22Rv1 (cell line): ENCODE measurements at regions not wholly inside any gene's neighbourhood (a gene's known extent, or its start where the extent isn't known, plus 50 kb on each side); places are given as distances from the start of the nearest gene placed in this dataset.

ENCODE experiments used
- H3K27ac ChIP-seq: fragments of 450-650 bp; 2 replicates; pipeline ENCODE4 v1.5.1; 2017
- ZFX ChIP-seq: fragments of 450-650 bp; IDR thresholded peaks from 2 replicates; pipeline ENCODE4 v1.6.1; 2017; ENCODE audit warnings: antibody characterized with exemption, borderline replicate concordance
- TF ChIP-seq, protein P1 (sequence below): fragments of 450-650 bp; IDR thresholded peaks from 2 replicates; pipeline ENCODE4 v1.5.1; 2017; ENCODE audit warnings: mild to moderate bottlenecking

DNA sequence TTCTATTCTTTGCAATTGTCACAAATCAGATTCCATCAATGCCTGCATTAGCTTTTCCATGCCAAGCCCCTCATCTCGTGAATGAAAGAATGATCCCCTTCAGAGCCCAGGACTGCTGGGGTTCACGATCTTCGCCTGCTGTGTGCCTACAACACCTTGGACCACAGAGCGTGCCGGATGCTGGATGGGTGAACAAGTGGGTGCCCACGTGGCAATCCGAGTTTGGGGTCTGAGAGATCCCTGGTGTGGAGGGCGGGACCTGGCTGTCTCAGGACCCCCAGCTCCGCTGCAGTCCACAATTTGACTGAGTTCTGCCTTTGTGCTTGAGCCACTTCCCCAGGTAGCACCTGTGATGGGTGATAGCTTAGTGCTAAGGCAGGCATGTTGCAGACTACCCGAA is 317.0 kb downstream of the GALR1 start:
- no peak for TF ChIP-seq ZFX
- TF ChIP-seq, protein P1, sequence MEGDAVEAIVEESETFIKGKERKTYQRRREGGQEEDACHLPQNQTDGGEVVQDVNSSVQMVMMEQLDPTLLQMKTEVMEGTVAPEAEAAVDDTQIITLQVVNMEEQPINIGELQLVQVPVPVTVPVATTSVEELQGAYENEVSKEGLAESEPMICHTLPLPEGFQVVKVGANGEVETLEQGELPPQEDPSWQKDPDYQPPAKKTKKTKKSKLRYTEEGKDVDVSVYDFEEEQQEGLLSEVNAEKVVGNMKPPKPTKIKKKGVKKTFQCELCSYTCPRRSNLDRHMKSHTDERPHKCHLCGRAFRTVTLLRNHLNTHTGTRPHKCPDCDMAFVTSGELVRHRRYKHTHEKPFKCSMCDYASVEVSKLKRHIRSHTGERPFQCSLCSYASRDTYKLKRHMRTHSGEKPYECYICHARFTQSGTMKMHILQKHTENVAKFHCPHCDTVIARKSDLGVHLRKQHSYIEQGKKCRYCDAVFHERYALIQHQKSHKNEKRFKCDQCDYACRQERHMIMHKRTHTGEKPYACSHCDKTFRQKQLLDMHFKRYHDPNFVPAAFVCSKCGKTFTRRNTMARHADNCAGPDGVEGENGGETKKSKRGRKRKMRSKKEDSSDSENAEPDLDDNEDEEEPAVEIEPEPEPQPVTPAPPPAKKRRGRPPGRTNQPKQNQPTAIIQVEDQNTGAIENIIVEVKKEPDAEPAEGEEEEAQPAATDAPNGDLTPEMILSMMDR = no peak
- no peak overlapping the region for H3K27ac ChIP-seq

DNA sequence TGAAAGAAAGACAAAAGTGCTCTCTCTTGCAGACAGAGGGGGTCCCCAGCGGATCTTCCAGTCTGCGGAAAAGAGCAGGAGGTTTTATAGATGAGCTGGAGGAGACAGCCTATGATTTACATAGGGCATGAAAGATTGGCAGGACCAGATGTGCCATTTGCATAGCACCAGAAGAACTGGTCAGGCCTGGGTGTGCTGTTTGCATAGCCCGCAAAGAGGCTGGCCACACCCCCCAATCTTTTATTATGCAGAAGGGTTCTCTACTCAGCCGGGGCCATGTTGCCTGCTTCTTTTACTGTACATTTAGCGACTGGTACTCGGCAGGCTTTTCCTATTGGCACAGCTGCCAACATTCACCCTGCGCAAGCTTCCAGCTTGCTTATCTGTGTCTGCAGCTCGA is 317.6 kb downstream of the GALR1 start:
- H3K27ac ChIP-seq = no peak overlapping the region
- TF ChIP-seq, protein P1 = no peak
- TF ChIP-seq ZFX = no peak

GRCh38 chr18:77571743-77572142 is 322.1 kb downstream of the GALR1 start:
- no peak overlapping the region for H3K27ac ChIP-seq

DNA sequence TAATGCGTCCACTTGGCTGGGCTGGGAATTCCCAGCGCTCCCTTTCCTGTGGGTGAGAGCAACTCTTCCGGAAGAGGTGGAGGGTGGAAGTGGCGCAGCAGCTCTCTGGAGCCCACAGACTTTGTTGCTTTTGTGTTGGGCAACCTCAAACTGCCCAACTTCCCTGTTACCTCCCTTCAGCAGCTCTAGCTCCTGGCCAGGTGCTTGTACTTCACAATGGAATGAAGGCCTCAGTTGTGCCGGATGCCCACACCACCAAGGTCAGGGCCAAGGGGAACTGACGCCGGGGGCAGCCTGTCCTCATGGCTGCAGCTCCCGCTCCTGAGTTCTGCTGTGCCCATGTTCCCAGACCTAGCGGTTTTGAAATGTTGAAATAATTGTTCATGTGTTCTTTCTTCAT is 322.9 kb downstream of the GALR1 start:
- H3K27ac ChIP-seq = no peak overlapping the region
- TF ChIP-seq, protein P1 = no peak
- no peak for TF ChIP-seq ZFX

More at GRCh38 chr18:77571743-77572142, 322.1 kb downstream of the GALR1 start:
- no peak for TF ChIP-seq ZFX

DNA sequence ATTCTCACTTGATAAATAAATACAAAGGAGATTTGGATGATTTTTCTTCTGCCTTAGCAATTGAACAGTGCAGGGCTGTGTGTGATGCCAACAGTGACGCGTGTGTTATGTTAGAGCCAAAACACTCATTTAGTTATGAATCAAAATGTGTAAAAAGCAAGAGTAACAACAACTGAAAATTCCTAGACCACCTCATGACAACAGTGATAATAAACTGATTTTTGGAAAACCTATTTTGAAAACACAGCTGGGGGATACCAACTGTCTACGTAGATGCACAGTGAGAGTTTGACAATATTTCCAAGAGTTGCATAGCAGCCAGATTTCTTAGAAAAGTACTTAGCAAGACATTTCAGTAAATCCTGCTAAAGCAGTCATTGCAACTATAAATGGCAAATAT is 323.9 kb downstream of the GALR1 start:
- H3K27ac ChIP-seq = no peak overlapping the region
- TF ChIP-seq, protein P1 = no peak
- no peak for TF ChIP-seq ZFX

DNA sequence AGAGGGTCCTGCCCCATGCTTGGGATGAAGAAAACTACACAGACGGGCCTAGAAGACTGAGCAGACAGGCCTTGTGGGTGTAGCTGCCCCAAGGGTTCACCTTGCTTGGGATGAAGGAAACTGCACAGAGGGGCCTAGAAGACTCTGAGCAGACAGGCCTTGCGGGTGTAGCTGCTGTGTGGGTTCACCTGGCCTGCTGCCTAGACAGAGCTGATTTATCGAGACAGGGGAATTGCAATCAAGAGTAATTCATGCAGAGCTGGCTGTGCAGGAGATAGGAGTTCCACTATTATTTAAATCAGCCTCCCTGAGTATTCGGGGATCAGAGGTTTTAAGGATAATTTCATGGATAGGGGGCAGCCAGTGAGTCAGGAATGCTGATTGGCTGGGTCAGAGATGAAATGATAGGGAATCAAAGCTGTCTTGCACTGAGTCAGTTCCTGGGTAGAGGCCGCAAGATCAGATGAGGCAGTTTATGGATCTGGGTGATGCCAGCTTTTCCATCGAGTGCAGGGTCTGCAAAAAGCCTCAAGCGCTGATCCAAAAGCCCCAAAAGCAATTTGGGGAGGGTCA is 341.4 kb downstream of the GALR1 start:
- TF ChIP-seq ZFX = no peak
- TF ChIP-seq, protein P1 = no peak
- no peak overlapping the region for H3K27ac ChIP-seq

- H3K27ac ChIP-seq = no peak overlapping the region
- TF ChIP-seq, protein P1 = no peak
- TF ChIP-seq ZFX = no peak
Measured at GRCh38 chr18:77597726-77598125, 348.1 kb downstream of the GALR1 start.

DNA sequence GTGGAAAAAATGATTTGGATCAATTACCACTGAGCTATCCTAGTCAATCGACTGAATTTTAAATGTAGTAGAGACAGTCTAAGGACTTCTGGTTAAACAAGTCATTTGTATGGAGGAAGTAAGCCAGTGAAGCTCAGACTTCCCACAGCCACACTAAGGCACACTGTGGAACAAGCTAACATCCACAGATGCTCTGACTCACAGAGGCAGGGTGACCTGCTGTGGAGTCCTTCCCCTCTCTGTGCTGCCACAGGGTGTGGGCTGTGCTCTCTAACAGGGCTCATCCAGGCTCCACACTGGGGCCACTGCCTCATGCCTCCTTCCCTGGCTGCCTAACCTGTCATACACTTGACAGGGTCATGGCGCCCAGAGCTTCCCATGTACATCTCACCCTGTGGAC is 351.0 kb downstream of the GALR1 start:
- TF ChIP-seq ZFX = no peak
- TF ChIP-seq, protein P1 = no peak
- H3K27ac ChIP-seq = no peak overlapping the region
